Activated naive CD4-positive, alpha-beta T cell treated with anti-CD3 and anti-CD28 coated beads, Interleukin-2, amount 10 ng/mL, durations not matched to agents 7 days and 5 days (primary cell): ENCODE measurements at regions not wholly inside any gene's neighbourhood (a gene's known extent, or its start where the extent isn't known, plus 50 kb on each side); places are given as distances from the start of the nearest gene placed in this dataset.
"Not testable (repeated sequence)": the region's sequence is repeated elsewhere in the genome, so short reads cannot be mapped to it uniquely, and the experiment has no call there.

ENCODE experiments used
- CTCF ChIA-PET: fragments of 350-600 bp; sonication (Branson Sonifier 250); formaldehyde crosslinking; loops from one replicate; lab custom pipeline; 2021; ENCODE audit warnings: antibody characterized with exemption; lab: Charles Lee
- DNase-seq: peaks from one replicate; pipeline ENCODE4 v3.0.0-alpha.2; 2020
- H3K27ac Mint-ChIP-seq: one replicate; pipeline ENCODE4 v1.8.0; 2021; ENCODE audit warnings: mild to moderate bottlenecking, moderate library complexity, mixed read lengths
- H3K27me3 Mint-ChIP-seq: one replicate; pipeline ENCODE4 v1.8.0; 2021; ENCODE audit warnings: mild to moderate bottlenecking, mixed read lengths
- H3K36me3 Mint-ChIP-seq: one replicate; pipeline ENCODE4 v1.8.0; 2021; ENCODE audit warnings: mixed read lengths
- H3K4me1 Mint-ChIP-seq: one replicate; pipeline ENCODE4 v1.8.0; 2021; ENCODE audit warnings: mixed read lengths
- H3K4me3 Mint-ChIP-seq: one replicate; pipeline ENCODE4 v1.8.0; 2021; ENCODE audit warnings: mild to moderate bottlenecking, moderate library complexity, mixed read lengths
- H3K9me3 Mint-ChIP-seq: one replicate; pipeline ENCODE4 v1.8.0; 2021; ENCODE audit warnings: mixed read lengths

- no peak overlapping the region for H3K27ac Mint-ChIP-seq
- CTCF ChIA-PET: no interaction called here
- H3K4me3 Mint-ChIP-seq: no peak overlapping the region
- H3K27me3 Mint-ChIP-seq: no peaks in the 10 kb centered on the region
- no peaks in the 10 kb centered on the region for H3K9me3 Mint-ChIP-seq
- H3K4me1 Mint-ChIP-seq: no peaks in the 10 kb centered on the region
- no peak for DNase-seq
- H3K36me3 Mint-ChIP-seq: no peaks in the 10 kb centered on the region
These were observed 425.3 kb downstream of the NR4A2 start for GRCh38 chr2:155907211-155907610.

GRCh38 chr2:155905657-155906056 is 426.9 kb downstream of the NR4A2 start:
- H3K9me3 Mint-ChIP-seq: no peaks in the 10 kb centered on the region
- DNase-seq: no peak
- no peaks in the 10 kb centered on the region for H3K27me3 Mint-ChIP-seq
- H3K4me1 Mint-ChIP-seq: no peaks in the 10 kb centered on the region
- H3K27ac Mint-ChIP-seq: no peak overlapping the region
- H3K36me3 Mint-ChIP-seq: no peaks in the 10 kb centered on the region
- H3K4me3 Mint-ChIP-seq: no peak overlapping the region
- CTCF ChIA-PET: no interaction called here

- Mint-ChIP-seq H3K36me3 (no peaks in the 10 kb centered on the region), H3K4me1 (no peaks in the 10 kb centered on the region), H3K9me3 (no peaks in the 10 kb centered on the region), H3K27me3 (no peaks in the 10 kb centered on the region), H3K4me3 (no peak overlapping the region), H3K27ac (no peak overlapping the region)
- CTCF ChIA-PET: no interaction called here
- DNase-seq: no peak
These were observed 427.8 kb downstream of the NR4A2 start for GRCh38 chr2:155904720-155905119.

GRCh38 chr2:155902635-155903034 is 429.9 kb downstream of the NR4A2 start:
- no peak overlapping the region for H3K27ac Mint-ChIP-seq
- H3K4me1 Mint-ChIP-seq: no peaks in the 10 kb centered on the region
- CTCF ChIA-PET: no interaction called here
- H3K27me3 Mint-ChIP-seq: no peaks in the 10 kb centered on the region
- DNase-seq: no peak
- no peak overlapping the region for H3K4me3 Mint-ChIP-seq
- H3K36me3 Mint-ChIP-seq: no peaks in the 10 kb centered on the region
- H3K9me3 Mint-ChIP-seq: no peaks in the 10 kb centered on the region

GRCh38 chr2:155895016-155895415 is 437.5 kb downstream of the NR4A2 start:
- H3K27ac Mint-ChIP-seq: no peak overlapping the region
- H3K4me3 Mint-ChIP-seq: no peak overlapping the region
- CTCF ChIA-PET: no interaction called here
- no peaks in the 10 kb centered on the region for H3K36me3 Mint-ChIP-seq
- peaks cover 1% of the 10 kb centered on the region for H3K9me3 Mint-ChIP-seq
- H3K27me3 Mint-ChIP-seq: no peaks in the 10 kb centered on the region
- H3K4me1 Mint-ChIP-seq: no peaks in the 10 kb centered on the region
- DNase-seq: no peak

GRCh38 chr2:155880382-155880781 is 452.1 kb downstream of the NR4A2 start:
- H3K36me3 Mint-ChIP-seq, H3K4me1 Mint-ChIP-seq, H3K27ac Mint-ChIP-seq, H3K4me3 Mint-ChIP-seq, DNase-seq, H3K27me3 Mint-ChIP-seq, CTCF ChIA-PET: not testable (repeated sequence)
- peaks cover 27% of the 10 kb centered on the region for H3K9me3 Mint-ChIP-seq

GRCh38 chr2:155879900-155880299 is 452.6 kb downstream of the NR4A2 start:
- H3K9me3 Mint-ChIP-seq: peaks cover 24% of the 10 kb centered on the region

GRCh38 chr2:155872396-155872795 is 460.1 kb downstream of the NR4A2 start:
- Mint-ChIP-seq H3K36me3 (no peaks in the 10 kb centered on the region), H3K4me3 (no peak overlapping the region), H3K4me1 (no peaks in the 10 kb centered on the region), H3K9me3 (peaks cover 12% of the 10 kb centered on the region), H3K27me3 (no peaks in the 10 kb centered on the region), H3K27ac (no peak overlapping the region)
- no peak for DNase-seq
- CTCF ChIA-PET: interaction anchor here (0.8 kb wide), 1 partner anchor 11 kb away, joined by 3 read pairs; no protein-coding TSS in a partner anchor

More at GRCh38 chr2:155879900-155880299, 452.6 kb downstream of the NR4A2 start:
- H3K27ac Mint-ChIP-seq, H3K4me3 Mint-ChIP-seq, H3K4me1 Mint-ChIP-seq, H3K27me3 Mint-ChIP-seq, CTCF ChIA-PET, H3K36me3 Mint-ChIP-seq, DNase-seq: not testable (repeated sequence)

GRCh38 chr2:155871940-155872339 is 460.6 kb downstream of the NR4A2 start:
- no peak for DNase-seq
- Mint-ChIP-seq H3K4me3 (no peak overlapping the region), H3K9me3 (peaks cover 12% of the 10 kb centered on the region), H3K27me3 (no peaks in the 10 kb centered on the region), H3K4me1 (no peaks in the 10 kb centered on the region), H3K36me3 (no peaks in the 10 kb centered on the region), H3K27ac (no peak overlapping the region)
- CTCF ChIA-PET: interaction anchor here (0.8 kb wide), 1 partner anchor 12 kb away, joined by 3 read pairs; no protein-coding TSS in a partner anchor

GRCh38 chr2:155867564-155867963 is 465.0 kb downstream of the NR4A2 start:
- Mint-ChIP-seq H3K27ac (no peak overlapping the region), H3K4me1 (no peaks in the 10 kb centered on the region), H3K4me3 (no peak overlapping the region), H3K27me3 (no peaks in the 10 kb centered on the region), H3K9me3 (peaks cover 1% of the 10 kb centered on the region), H3K36me3 (no peaks in the 10 kb centered on the region)
- CTCF ChIA-PET: no interaction called here
- no peak for DNase-seq

- CTCF ChIA-PET: no interaction called here
- no peak overlapping the region for H3K27ac Mint-ChIP-seq
- no peaks in the 10 kb centered on the region for H3K36me3 Mint-ChIP-seq
These were observed 466.0 kb downstream of the NR4A2 start for GRCh38 chr2:155866477-155866876.

GRCh38 chr2:155852156-155852555 is 480.4 kb downstream of the NR4A2 start:
- no peaks in the 10 kb centered on the region for H3K27me3 Mint-ChIP-seq
- H3K9me3 Mint-ChIP-seq: no peaks in the 10 kb centered on the region
- CTCF ChIA-PET: no interaction called here
- no peak overlapping the region for H3K27ac Mint-ChIP-seq
- no peaks in the 10 kb centered on the region for H3K36me3 Mint-ChIP-seq
- no peak overlapping the region for H3K4me3 Mint-ChIP-seq
- DNase-seq: no peak
- H3K4me1 Mint-ChIP-seq: no peaks in the 10 kb centered on the region

More at GRCh38 chr2:155866477-155866876, 466.0 kb downstream of the NR4A2 start:
- no peaks in the 10 kb centered on the region for H3K27me3 Mint-ChIP-seq
- H3K4me1 Mint-ChIP-seq: no peaks in the 10 kb centered on the region
- DNase-seq: no peak
- H3K4me3 Mint-ChIP-seq: no peak overlapping the region
- H3K9me3 Mint-ChIP-seq: no peaks in the 10 kb centered on the region

- Mint-ChIP-seq H3K4me3 (no peak overlapping the region), H3K36me3 (no peaks in the 10 kb centered on the region), H3K4me1 (no peaks in the 10 kb centered on the region), H3K27ac (no peak overlapping the region), H3K9me3 (no peaks in the 10 kb centered on the region), H3K27me3 (no peaks in the 10 kb centered on the region)
- DNase-seq: no peak
- CTCF ChIA-PET: no interaction called here
These were observed 486.3 kb downstream of the NR4A2 start for GRCh38 chr2:155846259-155846658.

- Mint-ChIP-seq H3K9me3 (no peaks in the 10 kb centered on the region), H3K27ac (no peak overlapping the region), H3K36me3 (no peaks in the 10 kb centered on the region), H3K4me1 (no peaks in the 10 kb centered on the region), H3K4me3 (no peak overlapping the region), H3K27me3 (no peaks in the 10 kb centered on the region)
- CTCF ChIA-PET: no interaction called here
- no peak for DNase-seq
These were observed 488.1 kb downstream of the NR4A2 start for GRCh38 chr2:155844461-155844860.

- H3K9me3 Mint-ChIP-seq: no peaks in the 10 kb centered on the region
- H3K4me3 Mint-ChIP-seq: no peak overlapping the region
- no peak for DNase-seq
- no peak overlapping the region for H3K27ac Mint-ChIP-seq
- no peaks in the 10 kb centered on the region for H3K27me3 Mint-ChIP-seq
- H3K36me3 Mint-ChIP-seq: no peaks in the 10 kb centered on the region
- no peaks in the 10 kb centered on the region for H3K4me1 Mint-ChIP-seq
- CTCF ChIA-PET: no interaction called here
These were observed 490.4 kb downstream of the NR4A2 start for GRCh38 chr2:155842103-155842502.

- no peaks in the 10 kb centered on the region for H3K4me1 Mint-ChIP-seq
These were observed 491.1 kb downstream of the NR4A2 start for GRCh38 chr2:155841442-155841841.

More at GRCh38 chr2:155841442-155841841, 491.1 kb downstream of the NR4A2 start:
- DNase-seq: no peak
- CTCF ChIA-PET: no interaction called here
- H3K9me3 Mint-ChIP-seq: no peaks in the 10 kb centered on the region
- no peak overlapping the region for H3K27ac Mint-ChIP-seq
- H3K36me3 Mint-ChIP-seq: no peaks in the 10 kb centered on the region
- H3K27me3 Mint-ChIP-seq: no peaks in the 10 kb centered on the region
- H3K4me3 Mint-ChIP-seq: no peak overlapping the region
